NB4 (cell line): ENCODE measurements at regions not wholly inside any gene's neighbourhood (a gene's known extent, or its start where the extent isn't known, plus 50 kb on each side); places are given as distances from the start of the nearest gene placed in this dataset.

Experiments used
- DNase-seq: peaks from one replicate; pipeline ENCODE4 v3.0.0; 2010; ENCODE audit warnings: low read depth
- H3K4me3 ChIP-seq: one replicate; pipeline ENCODE4 v1.5.1; 2011; ENCODE audit warnings: mild to moderate bottlenecking, low read depth, low read length, moderate library complexity
- MYC ChIP-seq: IDR thresholded peaks from 2 replicates; pipeline ENCODE4 v1.6.1; 2011; ENCODE audit warnings: low read depth, low read length
- POLR2A ChIP-seq: IDR thresholded peaks from 2 replicates; pipeline ENCODE4 v1.6.1; 2011; ENCODE audit warnings: mild to moderate bottlenecking; ENCODE audit not compliant: insufficient read length; ENCODE audit errors: extremely low read depth
- TF ChIP-seq, protein P1 (sequence below): IDR thresholded peaks from 2 replicates; pipeline ENCODE4 v1.6.1; 2011; ENCODE audit warnings: low read depth, low read length
- TF ChIP-seq, protein P2 (sequence below): IDR thresholded peaks from one replicate; pipeline ENCODE4 v1.5.1; 2012; ENCODE audit warnings: low read depth, low read length

DNA sequence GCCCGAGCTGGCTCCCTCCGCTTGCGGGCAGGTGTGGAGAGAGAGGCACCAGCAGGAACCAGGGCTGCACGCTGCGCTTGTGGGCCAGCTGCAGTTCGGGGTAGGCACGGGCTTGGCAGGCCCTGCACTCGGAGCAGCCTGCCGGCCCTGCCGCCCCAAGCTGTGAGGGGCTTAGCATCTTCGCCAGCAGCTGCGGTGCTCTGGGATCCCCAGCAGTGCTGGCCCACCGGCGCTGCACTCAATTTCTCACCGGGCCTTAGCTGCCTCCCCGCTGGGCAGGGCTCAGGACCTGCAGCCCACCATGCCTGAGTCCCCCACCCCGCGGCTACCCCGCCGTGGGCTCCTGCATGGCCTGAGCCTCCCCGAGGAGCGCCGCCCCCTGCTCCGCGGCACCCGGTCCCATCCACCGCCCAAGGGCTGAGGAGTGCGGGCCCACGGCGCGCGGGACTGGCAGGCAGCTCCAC, 434.4 kb upstream of the RGPD4 start:
- H3K4me3 ChIP-seq, result no peak overlapping the region
- DNase-seq, result no peak

DNA sequence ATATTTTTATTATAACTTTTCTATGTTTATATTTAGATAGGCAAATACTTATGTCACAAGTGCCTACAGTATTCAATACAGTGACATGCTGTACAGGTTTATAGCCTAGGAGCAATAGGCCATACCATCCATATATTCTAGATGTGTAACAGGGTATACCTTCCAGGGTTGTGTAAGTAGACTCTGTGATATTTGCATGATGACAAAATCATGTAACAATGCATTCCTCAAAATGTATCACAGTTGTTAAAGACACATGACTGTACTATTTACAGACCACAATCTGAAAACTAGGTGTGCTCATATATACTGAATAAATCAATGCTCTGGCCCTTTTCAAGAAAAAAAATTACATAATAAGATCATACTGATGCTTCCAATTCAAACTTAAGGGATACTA, 433.2 kb upstream of the RGPD4 start:
- DNase-seq, result no peak
- TF ChIP-seq, protein P1, sequence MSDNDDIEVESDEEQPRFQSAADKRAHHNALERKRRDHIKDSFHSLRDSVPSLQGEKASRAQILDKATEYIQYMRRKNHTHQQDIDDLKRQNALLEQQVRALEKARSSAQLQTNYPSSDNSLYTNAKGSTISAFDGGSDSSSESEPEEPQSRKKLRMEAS, result no peak
- no peak for TF ChIP-seq POLR2A
- no peak for TF ChIP-seq MYC
- TF ChIP-seq, protein P2, sequence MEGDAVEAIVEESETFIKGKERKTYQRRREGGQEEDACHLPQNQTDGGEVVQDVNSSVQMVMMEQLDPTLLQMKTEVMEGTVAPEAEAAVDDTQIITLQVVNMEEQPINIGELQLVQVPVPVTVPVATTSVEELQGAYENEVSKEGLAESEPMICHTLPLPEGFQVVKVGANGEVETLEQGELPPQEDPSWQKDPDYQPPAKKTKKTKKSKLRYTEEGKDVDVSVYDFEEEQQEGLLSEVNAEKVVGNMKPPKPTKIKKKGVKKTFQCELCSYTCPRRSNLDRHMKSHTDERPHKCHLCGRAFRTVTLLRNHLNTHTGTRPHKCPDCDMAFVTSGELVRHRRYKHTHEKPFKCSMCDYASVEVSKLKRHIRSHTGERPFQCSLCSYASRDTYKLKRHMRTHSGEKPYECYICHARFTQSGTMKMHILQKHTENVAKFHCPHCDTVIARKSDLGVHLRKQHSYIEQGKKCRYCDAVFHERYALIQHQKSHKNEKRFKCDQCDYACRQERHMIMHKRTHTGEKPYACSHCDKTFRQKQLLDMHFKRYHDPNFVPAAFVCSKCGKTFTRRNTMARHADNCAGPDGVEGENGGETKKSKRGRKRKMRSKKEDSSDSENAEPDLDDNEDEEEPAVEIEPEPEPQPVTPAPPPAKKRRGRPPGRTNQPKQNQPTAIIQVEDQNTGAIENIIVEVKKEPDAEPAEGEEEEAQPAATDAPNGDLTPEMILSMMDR, result no peak

More for the DNA sequence above, 434.4 kb upstream of the RGPD4 start:
- no peak for TF ChIP-seq MYC
- TF ChIP-seq, protein P2, result no peak
- no peak for TF ChIP-seq POLR2A
- TF ChIP-seq, protein P1, result no peak

DNA sequence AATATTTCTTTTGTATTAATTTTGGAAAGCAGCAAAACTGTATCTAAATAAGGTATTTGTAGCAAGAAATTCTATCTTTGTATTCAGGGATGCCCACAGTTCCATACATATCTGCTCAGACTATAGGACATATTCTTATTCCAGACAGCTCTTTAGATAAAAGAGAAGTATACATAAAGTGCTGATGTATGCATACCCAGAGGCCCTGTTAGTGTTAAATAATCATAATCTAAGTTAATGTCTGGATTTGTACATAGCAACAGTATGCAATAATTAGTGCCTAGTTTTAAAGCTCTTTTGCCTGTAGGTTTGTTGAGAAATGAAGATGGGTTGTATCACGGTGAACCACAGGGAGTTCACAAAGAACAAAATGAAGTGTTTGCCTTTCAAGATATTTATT, 428.0 kb upstream of the RGPD4 start:
- H3K4me3 ChIP-seq, result no peak overlapping the region
- no peak for DNase-seq
- TF ChIP-seq, protein P2, result no peak
- TF ChIP-seq, protein P1, result no peak
- no peak for TF ChIP-seq MYC
- no peak for TF ChIP-seq POLR2A

More for the DNA sequence above, 433.2 kb upstream of the RGPD4 start:
- H3K4me3 ChIP-seq, result no peak overlapping the region

GRCh38 chr2:107402330-107402729, 424.4 kb upstream of the RGPD4 start:
- peak; percentile 69 for DNase-seq
- TF ChIP-seq MYC (no peak), POLR2A (no peak)
- TF ChIP-seq, protein P2, result no peak
- no peak overlapping the region for H3K4me3 ChIP-seq

DNA sequence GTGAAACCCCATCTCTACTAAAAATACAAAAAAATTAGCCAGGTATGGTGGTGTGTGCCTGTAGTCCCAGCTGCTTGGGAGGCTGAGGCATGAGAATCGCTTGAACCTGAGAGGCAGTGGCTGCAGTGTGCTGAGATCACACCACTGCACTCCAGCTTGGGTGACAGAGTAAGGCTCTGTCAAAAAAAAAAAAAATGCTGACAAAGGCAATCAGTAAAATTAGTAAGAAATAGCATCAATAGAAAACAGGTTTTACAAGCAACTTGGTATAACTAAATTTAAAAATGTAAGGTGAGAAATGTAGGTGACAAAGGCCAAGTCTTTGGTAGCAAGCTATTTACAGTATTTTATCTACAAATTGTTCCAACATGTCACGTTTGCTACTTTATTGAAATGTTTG, 421.4 kb upstream of the RGPD4 start:
- TF ChIP-seq POLR2A (no peak), MYC (no peak)
- TF ChIP-seq, protein P1, result no peak
- TF ChIP-seq, protein P2, result no peak
- no peak overlapping the region for H3K4me3 ChIP-seq

GRCh38 chr2:107407017-107407416, 419.7 kb upstream of the RGPD4 start:
- no peak overlapping the region for H3K4me3 ChIP-seq
- TF ChIP-seq, protein P2, result no peak
- no peak for TF ChIP-seq MYC
- DNase-seq, result no peak

More for the DNA sequence above, 421.4 kb upstream of the RGPD4 start:
- DNase-seq, result no peak
